HG03460 (cell line): ENCODE measurements at regions not wholly inside any gene's neighbourhood (a gene's known extent, or its start where the extent isn't known, plus 50 kb on each side); places are given as distances from the start of the nearest gene placed in this dataset.

Experiments
- ATAC-seq: cut with Tn5 transposase; IDR thresholded peaks from one replicate; pipeline ENCODE4 v1.9.1; 2021; ENCODE audit not compliant: unreplicated experiment

DNA sequence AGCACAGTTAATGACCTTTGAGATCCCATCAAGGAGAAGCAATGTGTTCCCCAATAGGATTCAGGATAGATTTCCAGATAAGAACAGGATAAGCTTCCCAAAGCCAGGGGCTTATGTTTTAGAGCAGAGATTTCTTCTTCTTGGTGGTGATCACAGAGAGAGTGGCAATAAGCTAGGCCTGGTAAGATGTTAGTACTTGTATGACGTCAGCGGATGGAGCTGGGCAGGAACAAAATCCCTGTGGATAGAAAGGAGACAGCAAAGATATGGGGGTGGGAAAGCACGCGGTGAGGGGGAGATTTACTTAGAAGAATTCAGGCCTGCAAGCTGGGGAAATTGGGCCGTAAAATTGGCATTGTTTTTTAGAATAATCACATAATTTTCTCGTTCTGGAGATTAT is 323.0 kb downstream of the MTX2 start:
- ATAC-seq = no peak

DNA sequence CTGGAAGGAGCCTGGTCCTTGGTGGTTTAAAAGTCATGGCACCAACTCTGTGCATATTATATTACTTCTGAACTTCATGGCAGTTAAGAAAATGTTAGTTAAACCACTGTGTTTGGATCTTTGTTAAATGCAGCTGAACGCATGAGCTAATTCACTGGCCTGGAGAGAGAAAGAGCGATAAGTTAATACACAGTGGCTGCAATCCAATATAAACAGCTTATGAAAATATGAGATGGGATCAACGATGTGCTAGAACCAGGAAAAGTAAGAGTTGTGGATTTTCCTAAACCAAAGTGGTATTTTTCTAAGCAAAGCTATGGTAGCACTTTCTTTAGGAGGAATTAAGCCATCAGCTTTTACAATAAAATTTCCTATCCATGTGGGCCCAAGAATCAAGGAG is 326.7 kb downstream of the MTX2 start:
- ATAC-seq = no peak

DNA sequence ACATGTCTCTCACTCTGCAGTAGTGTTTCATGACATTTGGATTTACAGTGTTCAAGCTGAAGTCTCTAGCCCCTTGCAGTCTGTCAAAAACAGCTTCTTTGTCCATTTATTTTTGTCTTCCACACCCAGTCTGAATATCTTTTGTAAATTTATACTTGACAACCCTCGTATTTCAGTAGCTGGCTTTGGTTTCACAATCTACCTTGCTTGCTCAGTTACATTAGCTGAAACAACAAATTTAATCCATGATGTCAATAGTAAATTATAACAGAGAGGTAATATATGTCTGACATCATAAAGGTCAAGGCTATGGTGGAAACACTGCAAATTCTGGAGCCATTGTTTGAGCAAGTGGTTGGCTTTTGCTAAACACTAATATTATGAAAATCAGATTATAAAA is 328.7 kb downstream of the MTX2 start:
- no peak for ATAC-seq

DNA sequence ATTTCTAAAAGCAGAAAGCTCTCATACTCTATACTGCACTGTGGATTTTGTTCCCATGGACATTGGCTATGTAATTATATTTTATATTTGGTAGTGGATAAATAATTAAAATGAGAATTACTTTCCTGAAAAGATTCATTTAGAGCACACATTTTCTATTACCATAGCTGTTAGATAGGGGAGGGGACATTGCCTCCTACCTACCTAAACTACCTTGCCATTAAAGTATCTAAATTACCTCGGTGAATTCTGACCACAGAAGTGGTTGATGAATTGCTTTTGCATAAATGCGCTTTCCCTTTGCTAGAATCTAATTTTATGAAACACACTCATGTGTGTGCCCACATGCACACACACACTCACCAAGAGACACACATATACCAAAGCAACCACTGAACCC is 329.1 kb downstream of the MTX2 start:
- no peak for ATAC-seq

DNA sequence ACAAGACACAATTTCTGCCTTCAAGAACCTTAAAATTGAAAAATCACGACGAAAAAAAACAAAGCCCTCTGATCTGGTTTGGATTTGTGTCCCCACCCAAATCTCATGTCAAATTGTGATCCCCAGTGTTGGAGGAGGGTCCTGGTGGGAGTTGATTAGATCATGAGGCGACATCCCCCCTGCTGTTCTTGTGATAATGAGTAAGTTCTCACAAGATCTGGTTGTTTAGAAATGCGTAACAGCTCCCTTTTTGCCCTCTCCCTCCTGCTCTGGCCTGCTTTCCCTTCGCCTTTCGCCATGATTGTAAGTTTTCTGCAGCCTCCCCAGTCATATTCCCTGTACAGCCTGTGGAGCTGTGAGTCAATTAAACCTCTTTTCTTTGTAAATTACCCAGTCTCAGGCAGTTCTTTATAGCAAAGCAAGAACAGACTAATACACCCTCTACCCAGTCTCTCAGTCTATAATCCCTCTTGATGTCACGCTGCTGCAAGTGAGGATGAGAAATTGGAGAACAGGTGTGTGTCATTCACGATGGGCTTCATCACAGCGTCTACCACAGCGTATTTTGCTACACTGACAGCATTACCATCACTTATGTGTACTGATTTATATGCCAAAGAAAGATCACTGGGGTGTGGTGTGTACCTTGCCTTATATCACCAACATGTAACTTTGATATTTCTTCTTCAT is 330.7 kb downstream of the MTX2 start:
- ATAC-seq = no peak

DNA sequence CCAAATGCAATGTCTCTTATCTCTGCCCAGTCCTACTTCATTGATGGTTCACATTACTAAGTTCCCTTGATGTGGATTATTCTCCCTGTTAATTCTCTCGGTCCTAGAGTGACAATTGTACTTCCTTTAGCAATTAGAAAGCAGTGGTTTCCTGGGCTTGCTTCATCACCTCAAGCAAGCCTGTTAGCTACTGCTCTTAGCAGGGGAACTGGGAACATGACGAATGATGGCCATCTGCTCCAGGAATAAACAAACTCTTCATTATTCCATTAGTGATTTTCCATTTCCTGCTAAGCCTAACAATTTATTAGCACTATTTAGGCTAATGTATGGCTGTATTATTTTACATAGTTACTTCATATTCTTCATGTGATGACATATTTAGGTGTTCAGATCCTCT is 331.8 kb downstream of the MTX2 start:
- ATAC-seq = no peak

DNA sequence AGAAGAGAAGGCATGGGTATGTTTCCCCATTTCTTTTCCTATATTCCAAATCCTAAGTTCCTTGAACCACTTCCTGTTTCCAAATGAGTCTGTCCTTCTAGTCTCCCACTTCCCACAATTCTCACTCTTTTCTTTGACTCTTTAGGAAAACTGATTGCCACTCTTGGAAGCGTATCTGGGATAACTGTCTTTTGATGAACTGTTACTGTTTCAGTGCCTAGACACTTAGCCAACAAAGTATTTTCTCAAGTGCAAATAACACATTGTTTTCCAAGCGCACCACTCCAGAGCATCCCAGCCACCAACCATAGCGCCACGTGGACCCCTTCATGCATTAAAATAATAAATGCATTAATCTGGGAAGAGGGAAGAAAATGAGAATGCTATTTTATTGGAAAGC is 342.8 kb downstream of the MTX2 start:
- ATAC-seq = no peak

DNA sequence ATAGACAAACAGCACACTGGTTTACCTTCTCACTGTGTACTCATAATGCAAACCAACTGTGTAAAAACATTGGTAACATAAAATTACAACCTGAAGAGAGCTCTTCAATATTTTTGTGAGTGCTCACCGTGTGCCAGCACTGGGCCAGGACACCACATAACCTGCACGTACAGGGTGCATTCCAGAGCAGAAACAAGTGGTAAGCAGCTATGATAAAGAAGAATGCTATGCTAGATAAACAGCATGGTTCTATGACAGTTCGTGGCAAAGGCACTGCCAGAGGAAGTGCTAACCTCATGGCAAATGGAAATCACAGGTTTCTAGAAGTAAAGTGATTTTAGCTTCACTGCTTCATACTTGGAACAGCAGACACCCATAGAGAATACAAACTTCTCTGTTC is 343.5 kb downstream of the MTX2 start:
- ATAC-seq = no peak

DNA sequence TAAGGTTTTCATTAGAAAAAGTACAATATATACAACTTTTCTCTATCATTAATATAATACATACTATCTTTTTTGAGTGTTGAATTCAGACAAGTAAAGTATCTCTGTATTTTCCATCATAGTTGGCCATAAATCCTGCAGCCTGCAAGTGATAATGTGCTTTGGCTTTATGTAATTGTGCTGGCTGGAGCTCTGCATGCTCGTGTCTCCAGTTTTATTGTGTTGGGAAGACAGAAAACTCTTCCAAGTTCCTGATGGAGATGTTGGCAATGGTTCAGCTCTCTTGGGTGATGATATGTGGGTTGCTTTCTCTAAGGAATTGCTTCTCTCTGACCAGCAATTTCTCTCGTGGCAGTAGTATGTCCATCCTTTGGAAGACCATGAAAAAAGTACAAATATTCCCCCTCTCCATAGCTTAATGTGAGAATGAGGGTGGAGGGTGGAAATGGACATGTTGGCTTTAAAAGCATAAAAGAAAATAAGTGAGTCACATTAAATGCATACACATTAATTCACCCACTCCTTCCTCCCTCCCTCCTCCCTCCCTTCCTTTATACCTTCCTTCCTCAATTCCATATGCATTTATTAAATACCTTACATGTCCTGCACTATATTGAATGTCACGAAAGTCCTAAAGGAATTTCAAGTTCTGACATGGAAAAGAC is 344.2 kb downstream of the MTX2 start:
- no peak for ATAC-seq

DNA sequence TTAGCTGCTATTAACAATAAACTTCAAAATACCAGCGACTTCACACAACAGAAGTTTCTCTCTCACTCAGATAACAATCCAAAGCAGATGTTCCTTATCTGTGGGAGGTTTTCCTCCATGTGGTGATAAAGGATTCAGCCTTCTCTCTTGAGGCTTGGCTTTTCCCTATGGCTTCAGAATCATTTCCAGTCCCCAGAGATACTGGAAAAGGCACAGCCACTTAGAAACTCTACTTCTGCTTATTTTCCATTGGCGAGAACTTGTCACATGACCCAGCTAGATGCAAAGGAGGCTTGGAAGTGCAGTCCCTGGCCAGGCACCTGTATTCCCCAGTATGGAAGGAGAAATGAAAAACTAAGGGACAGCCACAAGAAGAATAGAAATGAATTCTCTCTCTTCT is 344.8 kb downstream of the MTX2 start:
- ATAC-seq = no peak

DNA sequence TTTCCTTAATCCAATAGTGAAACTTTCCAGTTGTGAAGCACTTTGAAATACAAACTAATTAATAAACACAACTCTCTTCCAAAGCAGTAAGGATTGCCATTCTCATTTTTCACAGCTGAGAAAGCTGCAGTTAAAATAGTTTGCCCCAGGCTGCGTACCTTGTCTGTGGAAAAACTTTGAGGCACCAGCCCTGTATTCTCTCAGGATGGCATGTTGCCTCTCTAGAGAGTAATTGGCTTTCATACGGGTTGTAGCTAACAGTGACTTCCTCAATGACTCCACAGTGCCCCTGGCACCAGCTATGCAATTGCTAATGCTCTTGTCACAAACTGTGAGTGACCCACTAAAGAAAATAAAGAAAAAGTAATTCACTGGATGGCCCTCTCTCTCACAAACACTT is 345.7 kb downstream of the MTX2 start:
- no peak for ATAC-seq

DNA sequence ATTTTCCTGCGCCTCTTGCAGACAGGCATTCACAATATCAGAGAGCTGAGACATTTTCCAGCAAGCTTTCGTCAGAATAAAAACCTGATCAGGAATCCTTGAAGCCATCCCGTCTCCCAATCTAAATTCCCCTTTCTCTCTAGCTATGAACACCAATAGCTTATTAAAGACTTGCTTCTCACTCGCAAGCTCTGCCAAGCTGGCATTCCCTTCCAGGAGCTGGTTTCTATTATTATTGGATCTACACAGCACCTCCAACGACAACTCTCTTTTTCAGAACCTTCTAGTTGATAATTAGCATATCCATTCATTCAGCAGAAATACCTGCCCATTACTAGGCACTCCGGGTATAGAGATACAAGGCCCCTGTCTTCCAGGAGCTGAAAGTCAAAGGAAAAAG is 350.3 kb downstream of the MTX2 start:
- no peak for ATAC-seq

DNA sequence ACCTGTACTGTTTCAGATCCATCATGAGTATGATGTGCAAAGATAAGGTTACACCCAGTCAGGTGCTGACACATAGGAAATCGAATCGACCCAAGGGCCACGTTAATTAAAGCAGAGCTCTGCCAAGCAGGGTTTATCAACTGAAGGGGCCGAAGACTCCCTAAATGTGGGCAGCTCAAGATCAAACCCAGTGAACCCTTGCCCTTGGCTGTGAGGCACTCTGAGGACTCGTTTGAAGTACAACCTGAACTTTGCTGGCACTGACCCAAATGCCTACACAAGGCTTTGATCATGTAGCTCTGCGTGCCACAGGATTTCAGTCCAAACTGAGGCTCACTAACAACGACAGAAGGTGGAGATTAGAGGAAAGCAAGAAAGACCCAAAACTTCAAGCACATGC is 352.1 kb downstream of the MTX2 start:
- no peak for ATAC-seq

DNA sequence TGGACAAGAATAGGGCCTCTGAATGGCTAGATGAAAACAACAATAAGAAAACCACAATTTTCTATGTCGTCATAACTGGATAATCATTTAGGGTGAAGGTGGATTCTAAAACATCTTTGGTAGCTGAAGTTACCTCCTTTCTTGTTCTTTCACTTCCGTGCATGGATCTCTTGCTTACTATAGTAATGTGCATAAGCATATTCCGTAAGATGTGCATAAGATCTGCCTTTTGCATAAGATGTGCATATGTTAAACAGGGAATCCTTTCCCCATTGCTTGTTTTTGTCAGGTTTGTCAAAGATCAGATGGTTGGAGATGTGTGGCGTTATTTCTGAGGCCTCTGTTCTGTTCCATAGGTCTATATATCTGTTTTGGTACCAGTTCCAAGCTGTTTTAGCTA is 353.6 kb downstream of the MTX2 start:
- no peak for ATAC-seq

DNA sequence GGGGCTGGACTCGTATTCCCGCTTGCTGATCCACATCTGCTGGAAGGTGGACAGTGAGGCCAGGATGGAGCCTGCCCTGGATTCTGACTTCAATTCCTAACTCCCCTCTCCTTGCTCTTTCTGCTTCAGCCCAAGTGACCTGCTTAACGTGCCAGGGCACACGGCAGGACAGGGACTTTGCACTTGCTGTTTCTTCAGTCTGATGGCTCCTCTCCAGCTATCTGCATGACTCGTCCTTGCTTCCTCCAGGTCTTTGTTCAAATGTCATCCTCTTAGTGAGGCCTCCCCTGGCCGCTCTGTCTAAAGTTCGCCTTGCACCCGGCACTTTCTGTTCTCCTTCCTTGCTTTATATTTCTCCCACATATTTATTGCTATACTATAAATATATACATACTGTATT is 357.6 kb downstream of the MTX2 start:
- ATAC-seq = no peak

DNA sequence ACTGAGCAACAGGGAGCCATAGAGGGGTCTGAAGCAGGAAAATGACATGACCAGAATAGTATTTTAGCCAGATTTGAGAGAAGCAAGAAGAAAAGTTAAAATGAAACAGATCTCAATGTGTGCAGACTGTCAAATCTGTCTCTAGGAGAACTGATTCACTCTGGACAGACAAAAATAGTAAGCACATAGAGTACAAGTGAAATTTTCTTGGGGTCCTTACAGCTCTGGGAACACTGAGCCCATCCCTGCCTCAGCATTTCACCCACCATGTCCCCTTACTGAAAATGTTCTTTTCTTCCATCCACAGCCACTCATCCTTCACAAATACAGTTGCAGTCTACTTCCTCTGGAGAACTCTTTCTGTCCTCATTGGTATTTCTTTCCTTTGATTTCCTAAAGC is 359.2 kb downstream of the MTX2 start:
- no peak for ATAC-seq

DNA sequence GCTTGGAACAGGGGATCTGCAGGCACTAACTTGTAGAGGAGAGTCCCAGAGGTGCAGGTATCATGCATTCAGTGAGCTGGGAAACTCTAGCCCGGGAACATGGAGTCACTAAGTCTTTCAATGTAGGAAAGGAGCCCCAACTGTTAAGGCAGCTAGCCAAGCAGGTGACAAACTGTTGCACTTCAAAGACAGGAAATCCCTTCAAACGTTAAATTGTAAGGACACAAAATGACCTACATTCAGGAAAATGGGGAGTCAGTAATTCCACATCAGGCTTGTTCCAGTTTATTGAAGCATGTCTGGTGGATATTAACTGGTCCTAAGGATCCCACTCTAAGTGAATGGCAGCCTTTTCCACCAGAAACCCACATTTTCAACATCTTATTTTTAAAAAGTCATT is 364.5 kb downstream of the MTX2 start:
- no peak for ATAC-seq

DNA sequence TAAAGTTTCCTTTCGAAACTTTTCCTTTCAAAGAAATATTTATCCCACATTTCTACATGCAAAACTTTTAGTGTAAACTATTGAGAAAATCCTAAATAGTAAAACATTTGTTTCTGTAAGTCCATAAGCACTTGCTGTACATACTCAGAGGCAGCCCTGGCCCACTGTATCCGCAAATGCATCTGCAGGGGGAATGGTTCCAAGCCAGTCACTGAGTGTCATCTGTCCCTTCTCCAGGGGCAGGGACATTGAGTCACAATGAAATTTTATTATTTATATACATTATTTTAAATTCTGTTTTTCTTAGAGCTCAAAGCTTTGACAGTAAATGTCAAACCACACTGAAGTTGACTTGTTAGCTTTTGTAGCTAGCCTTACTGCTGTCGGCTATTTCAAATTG is 367.2 kb downstream of the MTX2 start:
- no peak for ATAC-seq

DNA sequence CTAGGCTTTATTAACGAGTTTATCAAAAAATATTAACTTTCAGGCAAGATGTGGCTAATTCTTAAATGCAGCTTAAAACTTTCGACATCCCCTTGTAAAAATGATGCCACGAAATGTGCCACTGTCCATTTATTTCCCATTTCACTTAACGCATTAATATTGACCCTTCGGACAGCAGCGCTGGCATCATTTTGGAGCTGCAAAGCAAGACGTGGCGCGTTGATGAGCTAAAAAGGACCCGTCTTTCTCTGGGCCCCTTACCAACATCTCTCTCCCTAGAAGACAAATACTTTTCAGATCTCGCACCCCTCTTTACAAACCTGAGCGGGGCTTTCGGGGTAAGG is 367.9 kb downstream of the MTX2 start:
- ATAC-seq = no peak

DNA sequence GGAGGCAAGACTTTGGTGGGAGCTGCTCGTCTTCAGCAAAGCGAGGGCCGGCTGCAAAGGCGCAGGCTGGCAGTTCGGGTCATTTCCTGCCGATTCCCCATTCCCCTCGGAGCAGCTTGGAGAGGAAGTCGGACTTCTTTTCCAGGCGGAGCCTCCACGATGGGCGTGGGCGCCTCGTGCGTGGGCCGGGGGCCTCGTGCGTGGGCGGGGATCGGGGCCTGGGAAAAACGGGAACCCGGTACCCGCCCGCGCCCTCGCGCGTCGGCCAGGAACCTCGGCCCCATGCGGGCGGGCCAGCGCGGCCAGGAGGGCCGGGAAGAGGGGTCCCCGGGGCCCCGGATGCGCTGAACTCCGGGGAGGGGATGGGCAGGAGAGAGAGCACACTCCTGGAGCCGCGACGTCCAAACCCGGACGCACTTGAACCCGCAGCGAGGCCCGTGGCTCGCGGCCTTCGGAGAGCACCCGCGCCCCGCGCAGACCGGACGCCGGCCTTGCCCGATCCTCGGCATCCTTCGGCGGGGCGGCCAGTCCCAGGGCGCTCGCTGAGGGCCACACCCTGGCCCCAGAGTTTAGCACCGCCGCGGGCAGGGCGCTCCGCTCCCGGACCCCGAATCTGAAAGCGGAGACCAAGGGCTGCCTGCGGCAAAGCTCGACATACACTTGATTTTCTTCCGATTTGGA is 368.4 kb downstream of the MTX2 start:
- ATAC-seq = no peak

DNA sequence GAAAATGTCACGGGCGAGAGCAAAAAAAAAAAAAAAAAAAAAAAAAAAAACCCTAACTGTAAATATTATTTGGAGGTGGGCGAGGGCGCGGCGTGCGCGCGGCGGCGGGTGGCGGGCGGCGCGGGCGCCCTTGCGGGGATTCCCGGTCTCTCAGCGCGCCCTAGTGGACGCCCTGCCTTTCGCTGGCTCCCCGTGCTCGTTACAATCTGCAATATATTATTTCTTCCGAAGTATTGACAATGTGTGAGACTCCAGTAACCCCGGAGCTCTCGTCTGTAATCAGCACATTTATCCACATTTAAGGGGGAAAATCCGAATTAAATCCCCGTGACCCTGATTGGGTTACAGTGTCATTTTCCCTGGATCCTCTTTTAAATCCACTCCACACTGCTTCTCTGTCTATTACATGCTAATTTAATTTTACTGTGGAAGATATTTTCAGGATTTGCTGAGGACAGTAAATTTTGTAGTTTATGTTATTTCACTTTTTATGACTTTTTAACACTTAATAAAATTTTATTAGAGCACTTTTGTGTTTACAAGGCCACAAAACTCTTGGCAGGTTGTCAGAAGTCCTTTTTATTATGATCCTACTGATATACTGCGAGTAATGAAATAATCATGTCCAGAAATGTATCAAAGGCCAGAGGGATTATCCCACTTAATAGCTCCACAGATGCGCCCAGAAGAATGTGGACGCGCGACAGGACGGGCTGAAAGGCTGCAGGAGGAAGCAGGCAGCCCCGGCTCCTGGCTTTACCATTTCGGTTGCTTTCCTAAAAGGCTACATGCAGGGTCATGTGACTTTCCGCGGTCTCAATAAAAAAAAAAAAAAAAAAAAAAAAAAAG is 369.1 kb downstream of the MTX2 start:
- no peak for ATAC-seq

DNA sequence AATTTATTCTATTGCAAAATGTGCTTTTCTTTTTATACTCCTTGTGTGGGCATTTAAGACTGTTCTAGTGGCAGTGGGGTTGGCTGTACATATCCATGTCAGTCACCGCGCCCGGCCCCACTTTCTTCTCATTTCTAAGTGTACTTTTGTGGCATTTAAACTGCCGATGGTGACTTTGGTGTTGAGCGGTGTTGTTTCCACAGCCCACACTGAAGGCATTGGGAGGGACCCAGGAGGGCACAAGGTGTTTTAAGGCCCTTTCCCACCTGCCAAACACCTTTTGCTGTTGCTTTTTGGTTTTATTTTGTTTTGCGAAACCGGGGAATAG is 369.7 kb downstream of the MTX2 start:
- no peak for ATAC-seq
